Adrenal gland (tissue), 9 donors: ENCODE measurements at regions not wholly inside any gene's neighbourhood (a gene's known extent, or its start where the extent isn't known, plus 50 kb on each side); places are given as distances from the start of the nearest gene placed in this dataset.

ENCODE experiments used
- DNase-seq, 7 donors: peaks; one replicate each; pipeline ENCODE4 v3.0.0-alpha.2; 2019 to 2020
- H3K27ac ChIP-seq, 5 donors: fragments of 200-600 bp; sonication (generic) in 4 of 5; 1 replicate in 3 of 5; 2 replicates in 2 of 5; pipeline versions ENCODE4 v1.5.1 to v1.8.0; 2016 to 2020; ENCODE audit warnings: mild to moderate bottlenecking in 1 of 5
- H3K27me3 ChIP-seq: fragments of 200-600 bp; 2 replicates; pipeline ENCODE4 v1.8.0; 2021
- H3K36me3 ChIP-seq, 2 donors: fragments of 200-600 bp; replicated peaks in 1 of 2; 1 replicate in 1 of 2; 2 replicates in 1 of 2; pipeline versions ENCODE4 v1.5.1 to v1.8.0; 2018 to 2022
- H3K4me1 ChIP-seq, 2 donors: fragments of 200-600 bp; replicated peaks in 1 of 2; 1 replicate in 1 of 2; 2 replicates in 1 of 2; pipeline versions ENCODE4 v1.5.1 to v1.8.0; 2018 to 2021
- H3K4me3 ChIP-seq, 4 donors: fragments of 200-600 bp; sonication (generic) in 3 of 4; one replicate each; pipeline ENCODE4 v1.5.1; 2016 to 2018
- H3K9me3 ChIP-seq, 3 donors: fragments of 200-600 bp; sonication (generic) in 1 of 3; replicated peaks in 1 of 3; 1 replicate in 2 of 3; 2 replicates in 1 of 3; pipeline versions ENCODE4 v1.5.1 to v1.8.0; 2016 to 2021
- POLR2A ChIP-seq, 2 donors: fragments of 450-650 bp; IDR thresholded peaks; one replicate each; pipeline ENCODE4 v1.6.1; 2017; ENCODE audit warnings: antibody characterized with exemption in 2 of 2, mild to moderate bottlenecking in 2 of 2, moderate library complexity in 1 of 2
- WGBS, 4 donors: extraction: QIAGEN DNeasy Blood & Tissue Kit in 2 of 4; methylation state at CpG; one replicate each; pipeline versions ENCODE4 v1.1.5 to v1.1.7; 2013 to 2017; 5-methylcytosine and 5-hydroxymethylcytosine counted together
- intact Hi-C, 2 donors: fragments of 100-400 bp; cut with DNase I; formaldehyde crosslinking; loops; one replicate each; pipeline versions ENCODE4 v1.14.1 to v1.15.0; 2022 to 2023
- TF ChIP-seq, protein P1 (sequence below), 6 experiments: fragments of 450-650 bp in 4 of 6; fragments of 200-600 bp in 2 of 6; sonication (generic) in 1 of 6; IDR thresholded peaks; 1 replicate in 5 of 6; 2 replicates in 1 of 6; pipeline versions ENCODE4 v1.5.1 to v1.8.0; 2016 to 2021; ENCODE audit warnings: antibody characterized with exemption in 6 of 6, mild to moderate bottlenecking in 2 of 6, moderate library complexity in 1 of 6
- donor health status: healthy with polysubstance abuse.
- donor health status: Bipolar disorder and iron deficiency.
- donor health status: DM: yes; HTN: yes; CAD: no.
- donor health status: DM: no; HTN: no; CAD: no.
- donor health status: DM: no; HTN: no; CAD: no.

DNA sequence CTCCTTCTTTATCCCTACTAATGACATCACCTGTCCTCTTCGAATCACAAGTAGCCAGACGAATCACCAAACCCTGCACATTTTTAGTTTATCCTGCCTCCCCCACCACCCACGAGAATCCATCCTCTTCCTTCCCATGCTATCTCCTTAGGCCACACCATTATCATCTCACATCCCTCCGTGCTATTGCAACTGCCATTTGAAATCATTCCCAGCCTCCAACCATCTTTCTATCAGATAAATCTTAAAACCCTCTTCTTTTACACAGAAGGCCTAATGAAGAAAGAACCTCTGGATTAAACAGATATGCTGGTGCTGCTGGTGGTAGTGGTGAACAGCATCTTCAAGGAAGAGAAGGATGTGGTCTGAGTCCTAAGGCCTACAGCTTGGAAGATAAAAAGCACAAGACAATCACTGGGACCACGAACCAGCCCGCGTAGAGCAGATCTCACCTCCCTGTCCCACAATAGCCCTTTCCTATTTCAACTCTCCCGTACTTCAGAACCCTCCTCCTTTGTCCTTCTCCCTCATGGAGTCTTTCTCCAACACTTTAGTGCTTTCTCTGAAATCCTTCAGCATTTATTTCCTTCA lies 403.1 kb downstream of the SFMBT2 start:
- TF ChIP-seq, protein P1, sequence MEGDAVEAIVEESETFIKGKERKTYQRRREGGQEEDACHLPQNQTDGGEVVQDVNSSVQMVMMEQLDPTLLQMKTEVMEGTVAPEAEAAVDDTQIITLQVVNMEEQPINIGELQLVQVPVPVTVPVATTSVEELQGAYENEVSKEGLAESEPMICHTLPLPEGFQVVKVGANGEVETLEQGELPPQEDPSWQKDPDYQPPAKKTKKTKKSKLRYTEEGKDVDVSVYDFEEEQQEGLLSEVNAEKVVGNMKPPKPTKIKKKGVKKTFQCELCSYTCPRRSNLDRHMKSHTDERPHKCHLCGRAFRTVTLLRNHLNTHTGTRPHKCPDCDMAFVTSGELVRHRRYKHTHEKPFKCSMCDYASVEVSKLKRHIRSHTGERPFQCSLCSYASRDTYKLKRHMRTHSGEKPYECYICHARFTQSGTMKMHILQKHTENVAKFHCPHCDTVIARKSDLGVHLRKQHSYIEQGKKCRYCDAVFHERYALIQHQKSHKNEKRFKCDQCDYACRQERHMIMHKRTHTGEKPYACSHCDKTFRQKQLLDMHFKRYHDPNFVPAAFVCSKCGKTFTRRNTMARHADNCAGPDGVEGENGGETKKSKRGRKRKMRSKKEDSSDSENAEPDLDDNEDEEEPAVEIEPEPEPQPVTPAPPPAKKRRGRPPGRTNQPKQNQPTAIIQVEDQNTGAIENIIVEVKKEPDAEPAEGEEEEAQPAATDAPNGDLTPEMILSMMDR (IDR thresholded peaks at IDR 0.05) = no peak
- TF ChIP-seq POLR2A (IDR thresholded peaks at IDR 0.05) = no peak
- no peaks in the 10 kb centered on the region for H3K36me3 ChIP-seq
- no peak overlapping the region for H3K4me3 ChIP-seq
- no peak for DNase-seq
- no peaks in the 10 kb centered on the region for H3K27me3 ChIP-seq
- intact Hi-C loops = no loop called here
- H3K9me3 ChIP-seq = no peaks in the 10 kb centered on the region
- no peaks in the 10 kb centered on the region for H3K4me1 ChIP-seq
- no peak overlapping the region for H3K27ac ChIP-seq
- 80 to 89% (median 86%) methylated on average over 8 of the region's 8 CpGs for WGBS, 4 donors

DNA sequence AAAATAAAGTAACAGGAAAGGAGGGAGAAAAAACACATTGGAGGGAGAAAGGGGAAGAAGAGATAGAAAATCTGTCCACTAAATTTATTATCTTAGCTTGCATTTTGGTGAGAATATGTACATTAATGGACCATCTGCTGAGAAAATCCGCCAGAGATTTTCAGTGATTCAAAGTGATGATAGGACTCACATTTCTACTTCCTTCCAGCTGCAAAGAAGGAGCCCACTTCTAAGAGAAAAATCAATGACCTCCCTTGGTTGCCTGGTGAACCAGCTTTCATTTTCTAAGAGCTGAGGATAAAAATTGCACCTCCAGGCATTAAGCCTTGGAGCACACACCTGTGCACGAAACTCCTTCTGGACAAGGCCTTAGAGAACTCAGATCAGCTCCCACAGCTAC lies 404.3 kb downstream of the SFMBT2 start:
- 61 to 73% (median 70%) methylated on average over 2 of the region's 2 CpGs for WGBS, 4 donors
- no peak for DNase-seq
- H3K9me3 ChIP-seq = no peaks in the 10 kb centered on the region
- no peaks in the 10 kb centered on the region for H3K27me3 ChIP-seq
- no peaks in the 10 kb centered on the region for H3K36me3 ChIP-seq
- TF ChIP-seq POLR2A (IDR thresholded peaks at IDR 0.05) = no peak
- TF ChIP-seq, protein P1 (IDR thresholded peaks at IDR 0.05) = no peak
- no peaks in the 10 kb centered on the region for H3K4me1 ChIP-seq
- H3K4me3 ChIP-seq = no peak overlapping the region
- intact Hi-C loops = no loop called here
- H3K27ac ChIP-seq = no peak overlapping the region

DNA sequence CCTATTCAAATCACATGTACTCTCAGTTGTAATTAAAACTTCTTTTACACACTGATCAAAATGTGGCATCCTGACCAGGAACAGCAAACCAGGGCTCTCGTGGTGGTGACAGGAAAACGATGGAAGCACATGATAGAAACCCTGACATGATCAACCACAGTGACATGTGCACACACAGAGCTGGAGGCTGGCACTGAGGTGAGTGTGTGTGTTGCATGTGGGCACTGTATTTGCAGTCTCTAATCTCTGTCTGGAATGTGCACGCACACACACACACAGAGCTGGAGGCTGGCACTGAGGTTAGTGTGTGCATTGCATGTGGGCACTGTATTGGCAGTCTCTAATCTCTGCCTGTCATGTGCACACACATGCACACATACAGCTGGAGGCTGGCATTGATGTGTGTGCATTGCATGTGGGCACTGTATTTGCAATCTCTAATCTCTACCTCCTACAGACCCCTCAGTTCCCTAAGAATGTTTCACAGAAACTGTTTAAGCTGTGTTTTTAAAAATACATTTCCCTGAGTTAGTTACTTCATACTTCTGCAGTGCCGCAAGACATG lies 406.9 kb downstream of the SFMBT2 start:
- H3K27ac ChIP-seq = no peak overlapping the region
- DNase-seq = no peak
- H3K36me3 ChIP-seq = no peaks in the 10 kb centered on the region
- TF ChIP-seq POLR2A (IDR thresholded peaks at IDR 0.05) = no peak
- TF ChIP-seq, protein P1 (IDR thresholded peaks at IDR 0.05) = no peak
- intact Hi-C loops = no loop called here
- H3K4me3 ChIP-seq = no peak overlapping the region
- no peaks in the 10 kb centered on the region for H3K27me3 ChIP-seq
- no peaks in the 10 kb centered on the region for H3K4me1 ChIP-seq
- 64 to 73% (median 72%) methylated on average over 4 of the region's 4 CpGs for WGBS, 4 donors
- H3K9me3 ChIP-seq = no peaks in the 10 kb centered on the region

DNA sequence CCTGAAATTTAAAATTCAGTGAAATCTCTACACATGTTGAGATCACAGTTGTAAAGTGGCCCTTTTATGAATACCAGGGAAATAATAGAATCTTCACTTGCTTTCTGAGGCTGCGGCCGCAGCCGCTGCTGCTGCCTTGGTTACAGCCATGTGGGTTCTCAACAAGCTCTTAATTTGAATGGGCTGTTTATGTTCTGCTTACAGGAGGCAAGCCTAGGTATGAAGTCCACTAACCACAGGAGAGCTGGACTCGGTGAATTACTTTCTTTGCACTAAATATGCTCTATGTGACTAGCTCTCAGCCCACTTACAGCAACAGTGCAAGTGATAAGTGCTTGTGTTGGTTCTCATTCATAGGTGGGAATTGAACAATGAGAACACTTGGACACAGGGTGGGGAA lies 410.8 kb downstream of the SFMBT2 start:
- Histone ChIP-seq H3K4me3 (no peak overlapping the region), H3K4me1 (no peaks in the 10 kb centered on the region), H3K27ac (no peak overlapping the region), H3K9me3 (no peaks in the 10 kb centered on the region), H3K27me3 (no peaks in the 10 kb centered on the region), H3K36me3 (no peaks in the 10 kb centered on the region)
- DNase-seq = no peak
- no peak for TF ChIP-seq POLR2A (IDR thresholded peaks at IDR 0.05)
- TF ChIP-seq, protein P1 (IDR thresholded peaks at IDR 0.05) = no peak
- intact Hi-C loops = no loop called here
- 84 to 97% (median 92%) methylated on average over 4 of the region's 4 CpGs for WGBS, 4 donors
